Esophagus (tissue), 2 donors: ENCODE measurements at regions not wholly inside any gene's neighbourhood (a gene's known extent, or its start where the extent isn't known, plus 50 kb on each side); places are given as distances from the start of the nearest gene placed in this dataset.
A peak's percentile ranks its signal among the peaks of the same experiment; 100 is the strongest.

Experiments
- H3K27ac ChIP-seq, 2 donors: one replicate each; pipeline ENCODE4 v1.5.1; 2013; ENCODE audit warnings: low read depth in 2 of 2, mild to moderate bottlenecking in 2 of 2, inconsistent platforms in 1 of 2, low read length in 1 of 2, moderate library complexity in 1 of 2
- H3K27me3 ChIP-seq, 2 donors: one replicate each; pipeline ENCODE4 v1.6.1; 2013; ENCODE audit warnings: low read length in 2 of 2, control low read depth in 1 of 2, mild to moderate bottlenecking in 1 of 2; ENCODE audit not compliant: insufficient read depth in 2 of 2, control insufficient read depth in 1 of 2
- H3K36me3 ChIP-seq, 2 donors: one replicate each; pipeline ENCODE4 v1.6.1; 2013; ENCODE audit warnings: low read length in 1 of 2; ENCODE audit not compliant: control insufficient read depth in 2 of 2, insufficient read depth in 2 of 2
- H3K4me1 ChIP-seq, 2 donors: one replicate each; pipeline ENCODE4 v1.6.1; 2013; ENCODE audit warnings: low read length in 1 of 2; ENCODE audit not compliant: control insufficient read depth in 2 of 2, insufficient read depth in 2 of 2
- H3K4me3 ChIP-seq, 2 donors: one replicate each; pipeline ENCODE4 v1.5.1; 2013; ENCODE audit warnings: low read length in 2 of 2, mild to moderate bottlenecking in 2 of 2, low read depth in 1 of 2, moderate library complexity in 1 of 2
- H3K9me3 ChIP-seq, 2 donors: one replicate each; pipeline ENCODE4 v1.6.1; 2013; ENCODE audit warnings: mild to moderate bottlenecking in 2 of 2, low read depth in 1 of 2, low read length in 1 of 2, moderate library complexity in 1 of 2; ENCODE audit not compliant: control insufficient read depth in 2 of 2, insufficient read depth in 1 of 2
- WGBS, 2 donors: extraction: QIAGEN DNeasy Blood & Tissue Kit; methylation state at CpG; one replicate each; pipeline ENCODE4 v1.1.7; 2013; 5-methylcytosine and 5-hydroxymethylcytosine counted together
- donor health status: healthy with polysubstance abuse.
- donor health status: Bipolar disorder and iron deficiency.

- WGBS, 2 donors: 75 to 81% methylated on average over 5 of the region's 5 CpGs
- Histone ChIP-seq H3K4me3 (no peak overlapping the region), H3K27me3 (no peaks in the 10 kb centered on the region), H3K9me3 (no peaks in the 10 kb centered on the region), H3K27ac (no peak overlapping the region), H3K4me1 (peaks cover 2 to 12% of the 10 kb centered on the region in 2 donors), H3K36me3 (no peaks in the 10 kb centered on the region)
These were observed 76.2 kb upstream of the FRMD1 start for GRCh38 chr6:168155193-168155592.

DNA sequence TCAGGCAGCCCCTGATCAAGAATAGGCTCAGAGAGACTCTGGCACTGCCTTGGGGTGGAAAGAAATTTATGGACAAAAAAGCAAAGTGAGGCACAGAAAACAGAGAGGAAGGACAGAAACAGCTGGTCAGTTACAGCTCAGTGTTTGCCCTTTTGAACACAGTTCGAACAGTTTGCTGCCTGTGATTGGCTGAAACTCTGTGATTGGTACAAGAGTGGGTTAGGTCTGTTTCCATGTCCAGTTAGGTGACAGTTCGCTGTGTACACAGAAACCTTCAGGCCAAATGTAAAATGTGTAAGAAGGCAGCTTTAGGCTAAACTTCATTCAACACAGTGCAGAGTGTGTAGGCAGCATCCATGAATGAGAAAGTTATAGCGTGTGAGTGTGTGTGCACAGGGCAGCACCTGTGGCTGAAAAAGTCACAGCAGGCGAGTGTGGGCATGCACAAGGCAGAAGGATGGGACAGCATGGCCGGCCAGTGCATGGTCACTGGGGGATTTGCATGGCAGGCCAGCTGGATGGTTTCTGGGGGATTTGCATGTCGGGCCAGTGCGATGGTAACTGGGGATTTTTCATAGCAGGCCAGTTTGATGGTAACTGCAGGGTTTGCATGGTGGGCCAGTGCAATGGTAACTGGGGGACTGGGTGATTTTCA is 75.4 kb upstream of the FRMD1 start:
- no peaks in the 10 kb centered on the region for H3K9me3 ChIP-seq
- H3K4me3 ChIP-seq: no peak overlapping the region
- WGBS, 2 donors: 73 to 76% methylated on average over 7 of the region's 7 CpGs
- H3K27me3 ChIP-seq: no peaks in the 10 kb centered on the region
- H3K4me1 ChIP-seq: peaks cover 2 to 12% of the 10 kb centered on the region in 2 donors
- H3K36me3 ChIP-seq: no peaks in the 10 kb centered on the region
- H3K27ac ChIP-seq: no peak overlapping the region

DNA sequence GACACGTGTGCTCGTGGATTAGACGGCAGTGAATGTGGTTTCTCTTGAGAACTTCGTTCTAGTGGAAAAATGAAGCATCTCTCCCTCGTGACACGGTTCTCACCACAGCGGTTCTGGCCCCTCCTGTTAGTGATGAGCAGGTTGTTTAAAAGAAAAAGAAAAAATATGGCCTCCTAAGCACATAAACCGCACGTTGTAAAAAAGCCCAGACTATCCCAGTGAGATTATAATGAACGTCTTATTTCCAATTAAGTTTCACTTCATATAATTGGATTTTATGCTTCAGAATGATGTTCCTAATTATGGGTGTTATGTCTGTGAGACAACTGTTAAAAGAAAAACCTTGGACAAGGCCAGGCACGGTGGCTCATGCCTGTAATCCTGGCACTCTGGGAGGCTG is 74.5 kb upstream of the FRMD1 start:
- no peak overlapping the region for H3K27ac ChIP-seq
- 87 to 89% methylated on average over 11 of the region's 11 CpGs for WGBS, 2 donors
- no peaks in the 10 kb centered on the region for H3K27me3 ChIP-seq
- no peaks in the 10 kb centered on the region for H3K36me3 ChIP-seq
- H3K4me1 ChIP-seq: peaks cover 2 to 11% of the 10 kb centered on the region in 2 donors
- no peak overlapping the region for H3K4me3 ChIP-seq
- H3K9me3 ChIP-seq: no peaks in the 10 kb centered on the region

GRCh38 chr6:168152980-168153379 is 74.0 kb upstream of the FRMD1 start:
- Histone ChIP-seq H3K4me3 (no peak overlapping the region), H3K4me1 (peaks cover 0 to 7% of the 10 kb centered on the region in 2 donors), H3K36me3 (no peaks in the 10 kb centered on the region), H3K27ac (no peak overlapping the region), H3K9me3 (no peaks in the 10 kb centered on the region), H3K27me3 (no peaks in the 10 kb centered on the region)
- 71% methylated on average over 6 of the region's 6 CpGs for WGBS, 2 donors

DNA sequence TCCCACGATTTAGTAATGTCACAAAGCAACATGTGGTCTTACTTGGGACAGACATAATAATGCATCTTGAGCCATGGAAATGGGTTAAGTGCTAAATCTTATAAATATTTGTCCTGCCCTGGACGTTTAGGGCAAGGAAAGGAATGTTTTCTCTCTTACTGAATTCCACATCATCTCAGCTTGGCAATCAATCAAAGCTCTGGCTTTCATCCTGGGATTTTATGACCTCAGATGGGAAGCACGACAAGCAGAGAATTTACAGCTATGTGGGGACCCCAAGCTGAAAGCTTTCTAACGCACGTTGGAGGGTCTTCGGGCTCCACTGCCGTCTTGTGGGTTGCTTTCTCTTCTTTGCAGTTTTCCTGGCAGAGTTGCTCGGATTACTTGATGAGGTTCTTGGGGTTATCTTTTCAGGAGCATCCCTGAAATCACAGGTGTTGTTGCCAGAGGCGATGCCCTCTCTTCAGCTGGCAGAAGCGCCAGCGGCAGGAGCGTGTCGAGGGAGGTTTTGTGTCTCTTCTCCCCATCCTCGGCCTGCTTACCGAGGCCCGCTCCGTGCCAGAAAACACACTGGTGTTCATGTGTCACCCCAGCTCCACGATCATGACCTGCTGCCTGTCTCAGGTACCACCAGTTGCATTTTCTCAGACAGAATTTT is 73.4 kb upstream of the FRMD1 start:
- Histone ChIP-seq H3K4me3 (no peak overlapping the region), H3K4me1 (peaks cover 0 to 7% of the 10 kb centered on the region in 2 donors), H3K27ac (no peak overlapping the region), H3K27me3 (no peaks in the 10 kb centered on the region), H3K36me3 (no peaks in the 10 kb centered on the region), H3K9me3 (no peaks in the 10 kb centered on the region)
- WGBS, 2 donors: 70 to 80% methylated on average over 18 of the region's 18 CpGs

- Histone ChIP-seq H3K36me3 (no peaks in the 10 kb centered on the region), H3K4me1 (peaks cover 0 to 6% of the 10 kb centered on the region in 2 donors), H3K4me3 (no peak overlapping the region), H3K27ac (no peak overlapping the region), H3K27me3 (no peaks in the 10 kb centered on the region), H3K9me3 (no peaks in the 10 kb centered on the region)
- WGBS, 2 donors: 54 to 59% methylated on average over 28 of the region's 28 CpGs
These were observed 71.7 kb upstream of the FRMD1 start for GRCh38 chr6:168150551-168151320.

GRCh38 chr6:168149015-168149414 is 70.0 kb upstream of the FRMD1 start:
- Histone ChIP-seq H3K4me3 (no peak overlapping the region), H3K9me3 (no peaks in the 10 kb centered on the region), H3K36me3 (no peaks in the 10 kb centered on the region), H3K27ac (no peak overlapping the region), H3K4me1 (peaks cover 0 to 5% of the 10 kb centered on the region in 2 donors), H3K27me3 (no peaks in the 10 kb centered on the region)
- WGBS, 2 donors: 76 to 80% methylated on average over 14 of the region's 14 CpGs

DNA sequence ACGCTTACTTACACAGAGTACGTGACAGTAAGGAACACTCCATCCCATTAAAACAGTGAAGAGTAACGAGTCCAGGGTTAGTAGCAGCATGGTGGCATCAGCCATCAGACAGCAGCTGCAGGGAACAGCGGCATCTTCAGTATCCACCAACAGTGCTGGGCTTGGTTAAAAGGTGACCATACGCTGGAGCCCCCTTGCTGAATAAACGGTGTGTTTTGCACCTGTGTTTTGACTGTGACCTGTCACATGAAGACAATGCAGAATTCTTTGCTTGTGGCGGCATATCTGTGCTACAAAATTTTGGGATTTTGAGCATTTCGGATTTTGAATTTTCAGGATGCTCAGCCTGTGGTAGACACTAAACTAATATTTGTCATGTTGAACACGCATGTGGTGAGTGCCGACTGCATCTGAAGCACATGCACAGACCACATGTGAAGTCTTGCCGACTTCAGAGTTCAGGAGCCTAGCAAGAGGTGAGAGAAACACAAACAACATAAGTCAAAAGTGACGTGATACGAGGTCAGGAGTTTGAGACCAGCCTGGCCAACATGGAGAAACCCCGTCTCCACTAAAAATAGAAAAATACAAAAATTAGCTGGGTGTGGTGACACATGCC is 69.3 kb upstream of the FRMD1 start:
- WGBS, 2 donors: 84 to 86% methylated on average over 14 of the region's 14 CpGs
- H3K4me1 ChIP-seq: peaks cover 0 to 5% of the 10 kb centered on the region in 2 donors
- H3K27me3 ChIP-seq: no peaks in the 10 kb centered on the region
- no peaks in the 10 kb centered on the region for H3K36me3 ChIP-seq
- H3K4me3 ChIP-seq: no peak overlapping the region
- no peaks in the 10 kb centered on the region for H3K9me3 ChIP-seq
- H3K27ac ChIP-seq: no peak overlapping the region

GRCh38 chr6:168147205-168147738 is 68.3 kb upstream of the FRMD1 start:
- Histone ChIP-seq H3K4me3 (no peak overlapping the region), H3K27me3 (no peaks in the 10 kb centered on the region), H3K9me3 (no peaks in the 10 kb centered on the region), H3K27ac (peak overlapping the region in 1 of 2 donors; percentile 2), H3K4me1 (peaks cover 0 to 5% of the 10 kb centered on the region in 2 donors), H3K36me3 (no peaks in the 10 kb centered on the region)
- 25 to 38% methylated on average over 4 of the region's 4 CpGs for WGBS, 2 donors
